ENCODE measurements at regions not wholly inside any gene's neighbourhood (a gene's known extent, or its start where the extent isn't known, plus 50 kb on each side); places are given as distances from the start of the nearest gene placed in this dataset.

- TF ChIP-seq CTCF (conservative IDR thresholded peaks at IDR 0.05; ENCODE audit: low read depth, low read length), result no peak
- H3K4me3 ChIP-seq (ENCODE audit: low read depth, low read length), result no peak overlapping the region
- no peak for DNase-seq (ENCODE audit: low read depth)
These were observed 75.5 kb downstream of the MRPL46 start for GRCh38 chr15:88391700-88392099.

- TF ChIP-seq CTCF (conservative IDR thresholded peaks at IDR 0.05; ENCODE audit: low read depth, low read length), result no peak
- H3K4me3 ChIP-seq (ENCODE audit: low read depth, low read length), result no peak overlapping the region
- no peak for DNase-seq (ENCODE audit: low read depth)
These were observed 76.2 kb downstream of the MRPL46 start for GRCh38 chr15:88391006-88391405.

GRCh38 chr15:88390164-88390901, 76.9 kb downstream of the MRPL46 start:
- TF ChIP-seq CTCF (conservative IDR thresholded peaks at IDR 0.05; ENCODE audit: low read depth, low read length), result no peak
- H3K4me3 ChIP-seq (ENCODE audit: low read depth, low read length), result no peak overlapping the region
- DNase-seq (ENCODE audit: low read depth), result no peak

- DNase-seq (ENCODE audit: low read depth), result no peak
- no peak for TF ChIP-seq CTCF (conservative IDR thresholded peaks at IDR 0.05; ENCODE audit: low read depth, low read length)
- no peak overlapping the region for H3K4me3 ChIP-seq (ENCODE audit: low read depth, low read length)
These were observed 78.1 kb downstream of the MRPL46 start for GRCh38 chr15:88389120-88389519.

- no peak for TF ChIP-seq CTCF (conservative IDR thresholded peaks at IDR 0.05; ENCODE audit: low read depth, low read length)
These were observed 78.5 kb downstream of the MRPL46 start for GRCh38 chr15:88388686-88389085.

GRCh38 chr15:88385078-88385700, 82.0 kb downstream of the MRPL46 start:
- DNase-seq (ENCODE audit: low read depth), result no peak
- no peak for TF ChIP-seq CTCF (conservative IDR thresholded peaks at IDR 0.05; ENCODE audit: low read depth, low read length)
- H3K4me3 ChIP-seq (ENCODE audit: low read depth, low read length), result no peak overlapping the region

More at GRCh38 chr15:88388686-88389085, 78.5 kb downstream of the MRPL46 start:
- no peak for DNase-seq (ENCODE audit: low read depth)
- H3K4me3 ChIP-seq (ENCODE audit: low read depth, low read length), result no peak overlapping the region

GRCh38 chr15:88383354-88383753, 83.8 kb downstream of the MRPL46 start:
- H3K4me3 ChIP-seq (ENCODE audit: low read depth, low read length), result no peak overlapping the region
- no peak for DNase-seq (ENCODE audit: low read depth)
- TF ChIP-seq CTCF (conservative IDR thresholded peaks at IDR 0.05; ENCODE audit: low read depth, low read length), result no peak
